Type B pancreatic cell (in vitro differentiated cells): ENCODE measurements at regions not wholly inside any gene's neighbourhood (a gene's known extent, or its start where the extent isn't known, plus 50 kb on each side); places are given as distances from the start of the nearest gene placed in this dataset.

Experiments
- DNase-seq: peaks from one replicate; pipeline ENCODE4 v3.0.0; 2021; ENCODE audit warnings: mixed read lengths; ENCODE audit not compliant: unreplicated experiment; ENCODE audit errors: extremely low spot score
- H3K27ac Mint-ChIP-seq: 2 replicates; pipeline ENCODE4 v1.8.0; 2021; ENCODE audit warnings: mild to moderate bottlenecking, mixed read lengths
- H3K27me3 Mint-ChIP-seq: 2 replicates; pipeline ENCODE4 v1.8.0; 2021; ENCODE audit warnings: mixed read lengths
- H3K36me3 Mint-ChIP-seq: 2 replicates; pipeline ENCODE4 v1.8.0; 2021; ENCODE audit warnings: mixed read lengths
- H3K4me1 Mint-ChIP-seq: one replicate; pipeline ENCODE4 v1.8.0; 2021; ENCODE audit warnings: mixed read lengths; ENCODE audit not compliant: unreplicated experiment
- H3K4me3 Mint-ChIP-seq: 2 replicates; pipeline ENCODE4 v1.8.0; 2021; ENCODE audit warnings: mild to moderate bottlenecking, mixed read lengths
- H3K9me3 Mint-ChIP-seq: 2 replicates; pipeline ENCODE4 v1.8.0; 2021; ENCODE audit warnings: mixed read lengths
- TF ChIP-seq, protein P1 (sequence below): fragments of 200-600 bp; sonication (generic); conservative IDR thresholded peaks from 2 replicates; pipeline ENCODE4 v1.5.0; 2021; ENCODE audit warnings: antibody characterized with exemption, mild to moderate bottlenecking

DNA sequence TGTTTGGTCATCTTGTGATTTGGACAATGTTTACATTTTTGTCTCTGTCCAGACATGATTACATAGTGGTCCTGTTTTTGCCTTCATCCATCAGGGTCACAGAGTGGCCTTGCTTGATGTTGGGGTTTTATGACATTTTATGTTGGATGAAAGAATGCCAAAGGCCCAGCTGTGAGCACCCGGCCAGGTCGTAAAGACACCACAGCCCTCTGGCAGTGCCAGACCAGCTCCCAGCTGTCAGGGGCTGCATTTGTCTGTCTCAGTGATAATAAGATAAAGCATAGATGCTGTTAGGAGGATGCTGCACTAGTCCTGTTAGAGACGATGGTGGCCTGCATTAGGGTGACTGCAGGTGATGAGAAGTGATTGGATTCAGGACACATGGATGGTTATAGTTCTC, 117.5 kb downstream of the FAM174B start:
- no peaks in the 10 kb centered on the region for H3K36me3 Mint-ChIP-seq
- no peak overlapping the region for H3K27ac Mint-ChIP-seq
- H3K4me1 Mint-ChIP-seq = no peaks in the 10 kb centered on the region
- no peak overlapping the region for H3K4me3 Mint-ChIP-seq
- H3K27me3 Mint-ChIP-seq = no peaks in the 10 kb centered on the region
- TF ChIP-seq, protein P1, sequence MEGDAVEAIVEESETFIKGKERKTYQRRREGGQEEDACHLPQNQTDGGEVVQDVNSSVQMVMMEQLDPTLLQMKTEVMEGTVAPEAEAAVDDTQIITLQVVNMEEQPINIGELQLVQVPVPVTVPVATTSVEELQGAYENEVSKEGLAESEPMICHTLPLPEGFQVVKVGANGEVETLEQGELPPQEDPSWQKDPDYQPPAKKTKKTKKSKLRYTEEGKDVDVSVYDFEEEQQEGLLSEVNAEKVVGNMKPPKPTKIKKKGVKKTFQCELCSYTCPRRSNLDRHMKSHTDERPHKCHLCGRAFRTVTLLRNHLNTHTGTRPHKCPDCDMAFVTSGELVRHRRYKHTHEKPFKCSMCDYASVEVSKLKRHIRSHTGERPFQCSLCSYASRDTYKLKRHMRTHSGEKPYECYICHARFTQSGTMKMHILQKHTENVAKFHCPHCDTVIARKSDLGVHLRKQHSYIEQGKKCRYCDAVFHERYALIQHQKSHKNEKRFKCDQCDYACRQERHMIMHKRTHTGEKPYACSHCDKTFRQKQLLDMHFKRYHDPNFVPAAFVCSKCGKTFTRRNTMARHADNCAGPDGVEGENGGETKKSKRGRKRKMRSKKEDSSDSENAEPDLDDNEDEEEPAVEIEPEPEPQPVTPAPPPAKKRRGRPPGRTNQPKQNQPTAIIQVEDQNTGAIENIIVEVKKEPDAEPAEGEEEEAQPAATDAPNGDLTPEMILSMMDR = no peak
- peaks cover 4% of the 10 kb centered on the region for H3K9me3 Mint-ChIP-seq
- no peak for DNase-seq

DNA sequence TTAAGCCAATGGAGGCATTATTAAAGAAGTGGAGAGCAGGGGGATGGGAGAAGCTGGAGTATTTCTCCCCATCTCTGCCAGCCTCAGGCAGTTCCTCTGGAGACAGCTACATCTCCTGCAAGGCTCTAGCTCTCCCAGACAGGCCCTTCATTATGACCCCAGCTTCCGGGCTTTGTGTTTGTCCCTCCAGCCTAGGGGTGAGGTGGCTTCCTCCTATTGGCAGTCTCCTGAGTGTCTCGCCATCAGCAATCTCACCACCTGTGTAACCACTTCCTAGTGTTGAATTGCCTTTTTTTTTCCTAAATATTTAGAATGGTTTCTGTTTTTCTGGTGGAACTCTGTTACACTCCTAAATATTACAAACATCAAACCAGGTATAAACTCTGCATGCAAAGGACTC, 122.3 kb downstream of the FAM174B start:
- no peak overlapping the region for H3K27ac Mint-ChIP-seq

DNA sequence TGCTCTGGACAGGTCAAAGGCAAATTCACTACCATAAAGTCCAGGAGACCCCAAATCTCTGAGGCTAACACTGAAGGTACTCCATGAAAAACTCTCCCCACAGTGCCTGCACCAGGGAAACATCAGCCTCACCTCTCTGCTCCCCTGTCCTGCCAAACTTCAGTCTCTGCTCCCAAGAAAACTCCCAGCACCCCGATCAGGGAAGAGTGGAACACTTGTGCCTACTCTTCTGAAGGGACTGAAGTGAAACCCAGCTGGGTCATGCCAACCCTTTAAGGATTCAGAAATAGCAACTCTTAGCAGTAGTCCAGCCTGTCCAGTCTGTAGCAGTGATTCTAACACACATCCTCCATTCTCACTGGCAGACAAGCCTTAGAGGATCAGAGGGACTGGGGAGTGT, 124.2 kb downstream of the FAM174B start:
- Mint-ChIP-seq H3K36me3 (no peaks in the 10 kb centered on the region), H3K27me3 (peaks cover 15% of the 10 kb centered on the region), H3K4me1 (peaks cover 5% of the 10 kb centered on the region), H3K27ac (no peak overlapping the region), H3K4me3 (no peak overlapping the region), H3K9me3 (peaks cover 13% of the 10 kb centered on the region)
- DNase-seq = no peak
- TF ChIP-seq, protein P1 = no peak

More for the DNA sequence above, 122.3 kb downstream of the FAM174B start:
- H3K27me3 Mint-ChIP-seq = peaks cover 15% of the 10 kb centered on the region
- no peak overlapping the region for H3K4me3 Mint-ChIP-seq
- DNase-seq = no peak
- H3K36me3 Mint-ChIP-seq = no peaks in the 10 kb centered on the region
- peaks cover 10% of the 10 kb centered on the region for H3K9me3 Mint-ChIP-seq
- TF ChIP-seq, protein P1 = no peak
- no peaks in the 10 kb centered on the region for H3K4me1 Mint-ChIP-seq

DNA sequence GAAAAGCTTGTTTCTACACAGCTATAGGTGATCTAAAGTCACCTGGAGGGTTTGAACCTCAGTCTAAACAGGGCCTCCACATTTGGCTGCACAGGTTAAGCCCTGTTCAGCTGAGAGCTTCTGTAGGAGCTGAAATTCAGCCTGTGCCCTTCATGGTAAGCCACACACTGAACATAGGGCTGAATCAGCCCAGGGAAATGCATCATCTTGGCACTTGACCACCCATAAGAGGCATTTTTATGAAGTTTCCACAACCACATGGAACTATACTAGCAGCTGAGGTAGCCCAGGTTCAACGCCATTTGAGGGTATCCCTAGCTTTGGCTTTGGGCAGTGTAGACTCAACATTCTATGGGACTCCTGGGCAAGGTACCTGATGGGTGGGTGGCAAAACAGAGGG, 126.8 kb downstream of the FAM174B start:
- H3K4me1 Mint-ChIP-seq = peaks cover 20% of the 10 kb centered on the region
- peaks cover 13% of the 10 kb centered on the region for H3K9me3 Mint-ChIP-seq
- DNase-seq = no peak
- TF ChIP-seq, protein P1 = no peak
- H3K36me3 Mint-ChIP-seq = no peaks in the 10 kb centered on the region
- H3K27ac Mint-ChIP-seq = no peak overlapping the region
- H3K27me3 Mint-ChIP-seq = peaks cover 15% of the 10 kb centered on the region
- H3K4me3 Mint-ChIP-seq = no peak overlapping the region

DNA sequence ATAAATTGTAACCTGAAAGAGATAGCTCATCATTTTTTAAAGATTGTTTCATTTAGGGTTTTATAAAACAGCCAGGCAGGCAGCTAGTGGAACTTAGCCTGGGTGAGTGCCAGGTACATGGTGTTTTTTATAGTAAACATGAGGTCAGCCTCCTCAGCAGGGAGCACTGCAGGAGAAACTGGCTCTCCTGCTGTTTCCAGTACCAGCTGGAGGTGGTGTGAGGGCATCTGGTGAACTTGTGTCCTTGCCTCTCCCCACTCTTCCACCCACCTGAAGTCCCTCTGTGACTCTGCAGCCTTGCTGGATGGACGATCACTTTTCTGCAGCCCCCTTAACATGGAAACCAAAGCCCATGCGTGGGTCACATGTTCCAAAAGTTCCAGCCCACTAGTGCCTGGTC, 128.4 kb downstream of the FAM174B start:
- TF ChIP-seq, protein P1 = no peak
- peaks cover 13% of the 10 kb centered on the region for H3K9me3 Mint-ChIP-seq
- no peak for DNase-seq
- peaks cover 15% of the 10 kb centered on the region for H3K27me3 Mint-ChIP-seq
- no peak overlapping the region for H3K27ac Mint-ChIP-seq
- peaks cover 32% of the 10 kb centered on the region for H3K4me1 Mint-ChIP-seq
- H3K36me3 Mint-ChIP-seq = no peaks in the 10 kb centered on the region
- H3K4me3 Mint-ChIP-seq = no peak overlapping the region

DNA sequence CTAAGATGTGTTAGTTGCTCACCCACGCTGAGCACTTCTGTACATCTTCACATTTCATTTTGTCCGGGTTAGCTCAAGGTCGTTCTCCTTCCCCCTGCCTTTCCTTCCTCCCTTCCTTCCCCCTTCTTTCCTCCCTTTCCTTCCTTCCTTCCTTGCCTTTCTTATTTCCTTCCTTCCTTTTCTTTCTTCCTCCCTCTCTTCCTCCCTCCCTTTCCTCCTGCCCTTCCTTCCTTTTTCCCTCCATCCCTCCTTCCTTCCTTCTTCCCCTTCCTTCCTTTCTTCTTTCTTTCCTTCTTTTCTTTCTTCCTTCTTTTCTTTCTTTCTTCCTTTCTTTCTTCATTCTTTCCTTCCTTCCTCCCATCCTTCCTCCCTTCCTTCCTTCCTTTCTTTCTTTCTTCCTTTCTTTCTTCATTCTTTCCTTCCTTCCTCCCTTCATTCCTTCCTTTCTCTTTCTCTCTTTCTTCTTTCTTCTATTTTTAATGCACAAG, 129.8 kb downstream of the FAM174B start:
- TF ChIP-seq, protein P1 = no peak
- no peak for DNase-seq
- Mint-ChIP-seq H3K27me3 (peaks cover 9% of the 10 kb centered on the region), H3K4me3 (no peak overlapping the region), H3K4me1 (peaks cover 40% of the 10 kb centered on the region), H3K27ac (no peak overlapping the region), H3K9me3 (peaks cover 13% of the 10 kb centered on the region), H3K36me3 (no peaks in the 10 kb centered on the region)
